ACHN (cell line): ENCODE measurements at regions not wholly inside any gene's neighbourhood (a gene's known extent, or its start where the extent isn't known, plus 50 kb on each side); places are given as distances from the start of the nearest gene placed in this dataset.
"Not testable (repeated sequence)": the region's sequence is repeated elsewhere in the genome, so short reads cannot be mapped to it uniquely, and the experiment has no call there.

Experiments used
- DNase-seq: peaks from one replicate; pipeline ENCODE4 v3.0.0-alpha.2; 2015
- in situ Hi-C: cut with HindIII; loops from 2 replicates; pipeline ENCODE4 v1.10.0; 2017; ENCODE audit warnings: low sequenced_read_pairs, low pct_ligation_motif_present, low pct_unique_long_range_greater_than_20kb

DNA sequence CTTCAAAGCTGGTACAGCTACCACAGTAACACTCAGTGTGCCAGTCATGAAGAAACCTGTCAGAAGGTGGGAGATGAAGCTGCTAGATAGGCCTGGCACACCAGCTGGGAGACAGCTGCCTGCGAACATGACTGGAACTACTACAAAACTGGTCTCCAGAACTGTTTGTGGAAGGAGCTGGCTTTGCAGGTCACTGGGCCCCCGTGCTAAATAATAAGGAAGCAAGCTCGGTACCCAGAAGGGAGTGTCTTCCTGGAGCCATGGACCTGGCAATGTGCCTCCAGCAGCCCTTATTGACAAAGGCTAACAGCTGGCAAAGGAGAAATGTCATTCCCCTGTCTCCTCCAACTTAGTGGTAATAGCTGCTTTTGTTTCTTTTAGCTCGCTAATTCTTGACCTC lies 1217.6 kb upstream of the LRRN3 start:
- no peak for DNase-seq
- in situ Hi-C loops = no loop called here

DNA sequence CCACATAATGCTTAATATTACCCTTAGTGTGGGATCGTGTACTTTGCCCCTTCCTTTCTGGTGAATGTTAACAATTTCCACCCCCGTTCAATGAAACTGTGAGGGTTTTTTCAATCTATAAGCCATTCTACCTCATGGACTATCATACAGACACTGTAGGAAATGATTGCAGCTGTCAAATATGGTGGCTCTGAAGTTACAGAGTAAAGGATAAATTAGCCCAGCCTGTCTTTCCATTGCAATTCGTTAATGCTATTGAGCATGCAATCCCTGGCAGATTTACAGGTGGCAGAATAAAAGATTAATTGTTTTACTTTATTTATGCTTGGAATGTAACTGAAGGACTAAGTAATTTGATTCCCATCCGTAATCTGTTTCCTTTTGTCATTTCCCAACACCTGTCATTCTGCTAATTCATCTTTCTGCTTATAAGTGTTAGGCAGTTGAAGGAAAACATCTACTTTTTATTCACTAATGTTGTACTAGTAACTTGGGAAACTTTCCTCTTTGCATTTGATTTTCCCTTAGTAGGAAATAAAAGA lies 1211.6 kb upstream of the LRRN3 start:
- no peak for DNase-seq
- in situ Hi-C loops = no loop called here

DNA sequence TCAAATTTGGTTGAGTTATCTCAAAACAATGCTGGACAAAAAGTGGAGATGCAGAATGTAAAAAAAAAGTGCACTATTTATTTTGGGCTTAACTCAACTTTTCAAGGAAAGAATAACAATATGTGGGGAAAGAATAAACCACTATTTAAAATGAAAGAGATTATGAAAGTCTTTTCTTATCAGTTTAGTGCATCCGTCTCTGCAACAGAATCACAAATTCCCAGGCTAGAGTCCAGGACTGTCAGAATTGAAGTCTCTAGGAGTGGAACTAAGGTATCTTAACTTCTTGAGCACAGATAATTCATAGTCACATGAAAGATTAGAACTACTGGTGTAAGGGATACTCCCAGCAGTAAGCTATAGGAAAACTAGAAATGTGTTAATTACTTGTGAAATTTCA lies 1200.3 kb upstream of the LRRN3 start:
- in situ Hi-C loops = no loop called here
- DNase-seq = no peak

DNA sequence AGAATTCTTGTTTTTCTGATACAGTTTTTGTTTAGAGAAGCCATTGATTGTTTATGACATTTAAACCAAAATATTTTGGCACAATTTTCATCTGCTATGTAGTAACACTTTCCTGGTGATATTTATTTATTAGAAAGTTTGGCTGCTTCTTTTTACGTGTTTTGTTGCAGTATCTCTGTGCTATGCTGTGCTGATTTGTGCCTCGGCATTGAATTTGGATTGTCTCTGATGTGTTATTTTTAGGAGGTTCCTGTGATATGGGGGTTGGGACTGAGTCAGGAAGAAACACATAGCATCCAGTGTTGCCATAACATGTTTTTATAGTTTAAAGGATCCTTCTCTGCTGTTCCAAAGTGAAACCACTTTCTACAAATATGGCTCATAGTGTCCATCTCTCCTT lies 1197.7 kb upstream of the LRRN3 start:
- in situ Hi-C loops = no loop called here
- no peak for DNase-seq

DNA sequence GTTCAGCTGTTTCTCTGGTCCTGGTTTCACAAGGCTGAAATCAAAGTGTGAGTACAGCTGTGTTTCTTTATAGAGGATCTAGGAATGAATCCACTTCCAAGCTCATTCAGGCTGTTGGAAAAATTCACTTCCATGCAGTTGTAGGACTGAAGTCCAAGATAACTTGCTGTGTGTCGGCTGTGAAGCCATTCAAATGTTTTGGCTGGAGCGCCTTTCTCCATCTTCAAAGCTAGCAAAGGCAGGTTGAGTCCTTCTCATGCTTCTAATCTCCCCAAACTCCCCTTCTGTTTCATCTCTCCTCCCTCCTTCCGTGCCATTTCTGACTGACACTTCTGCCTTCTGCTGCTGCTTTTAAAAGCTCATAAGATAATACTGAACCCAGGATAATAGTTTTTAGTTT lies 1195.4 kb upstream of the LRRN3 start:
- in situ Hi-C loops = no loop called here
- DNase-seq = no peak

DNA sequence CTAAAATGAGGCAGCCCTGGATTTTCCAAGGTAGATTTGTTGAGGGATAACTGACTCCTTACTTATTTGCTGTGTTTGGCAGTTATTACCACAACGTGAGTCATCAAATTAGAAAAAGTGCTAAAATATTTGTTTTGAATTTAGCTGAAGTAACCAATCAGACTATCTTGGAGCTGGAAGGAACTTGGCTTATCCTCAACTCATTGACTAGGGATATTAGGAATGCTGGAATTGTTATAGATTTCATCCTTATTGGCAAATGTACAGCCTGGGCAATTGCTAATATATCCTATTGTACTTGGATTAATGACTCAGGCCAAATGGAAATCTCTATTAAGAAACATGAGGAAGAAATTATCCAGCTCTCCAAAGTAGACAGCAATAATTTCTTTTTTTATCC lies 1189.0 kb upstream of the LRRN3 start:
- DNase-seq = no peak
- in situ Hi-C loops = no loop called here

DNA sequence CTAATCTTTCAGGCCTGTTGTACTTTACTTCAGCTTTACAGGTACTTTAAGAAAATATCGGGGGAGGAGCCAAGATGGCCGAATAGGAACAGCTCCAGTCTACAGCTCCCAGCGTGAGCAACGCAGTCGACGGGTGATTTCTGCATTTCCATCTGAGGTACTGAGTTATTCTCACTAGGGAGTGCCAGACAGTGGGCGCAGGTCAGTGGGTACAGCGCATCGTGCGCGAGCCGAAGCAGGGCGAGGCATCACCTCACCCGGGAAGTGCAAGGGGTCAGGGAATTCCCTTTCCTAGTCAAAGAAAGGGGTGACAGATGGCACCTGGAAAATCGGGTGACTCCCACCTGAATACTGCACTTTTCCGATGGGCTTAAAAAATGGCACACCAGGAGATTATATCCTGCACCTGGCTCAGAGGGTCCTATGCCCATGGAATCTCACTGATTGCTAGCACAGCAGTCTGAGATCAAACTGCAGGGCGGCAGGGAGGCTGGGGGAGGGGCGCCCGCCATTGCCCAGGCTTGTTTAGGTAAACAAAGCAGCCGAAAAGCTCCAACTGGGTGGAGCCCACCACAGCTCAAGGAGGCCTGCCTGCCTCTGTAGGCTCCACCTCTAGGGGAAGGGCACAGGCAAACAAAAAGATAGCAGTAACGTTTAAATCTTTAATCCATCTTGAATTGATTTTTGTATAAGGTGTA lies 1185.4 kb upstream of the LRRN3 start:
- in situ Hi-C loops = not testable (repeated sequence)

DNA sequence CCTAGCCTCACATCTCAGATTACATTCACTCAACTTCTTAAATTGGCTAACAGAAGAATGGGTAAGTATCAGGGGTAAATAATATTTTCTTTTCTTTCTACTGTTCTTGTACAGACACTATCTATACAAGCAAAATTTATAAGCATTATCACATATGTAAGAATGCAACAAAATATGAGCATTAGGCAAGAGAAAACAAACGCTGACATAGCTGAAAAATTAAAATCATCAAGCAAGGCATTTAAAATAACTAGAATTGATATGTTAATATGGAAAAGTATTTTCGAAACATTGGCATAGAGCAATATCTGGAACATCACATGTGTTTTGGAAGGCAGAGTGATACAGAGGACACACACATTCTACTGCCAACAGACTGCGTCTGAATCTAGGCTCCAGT lies 1175.3 kb upstream of the LRRN3 start:
- DNase-seq = no peak
- in situ Hi-C loops = no loop called here

More for the DNA sequence above, 1185.4 kb upstream of the LRRN3 start:
- DNase-seq = not testable (repeated sequence)

DNA sequence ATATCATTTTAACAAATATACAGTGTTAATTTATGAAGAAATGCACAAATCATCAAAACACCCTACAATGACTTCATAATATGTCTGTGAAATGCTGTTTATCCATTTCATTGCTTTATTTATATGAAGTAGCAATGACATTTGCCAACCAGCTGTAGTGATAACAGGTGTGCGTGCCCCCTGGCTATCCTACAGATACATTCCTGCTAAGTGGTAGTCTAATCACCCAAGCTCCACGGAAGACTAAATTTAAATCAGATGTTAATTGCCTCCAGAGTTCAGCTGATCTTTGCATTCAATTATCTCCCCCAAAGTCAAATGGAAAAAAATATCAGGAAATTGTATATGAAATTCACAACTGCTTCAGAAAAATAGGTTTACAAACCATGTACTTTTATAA lies 1164.2 kb upstream of the LRRN3 start:
- in situ Hi-C loops = no loop called here
- no peak for DNase-seq

DNA sequence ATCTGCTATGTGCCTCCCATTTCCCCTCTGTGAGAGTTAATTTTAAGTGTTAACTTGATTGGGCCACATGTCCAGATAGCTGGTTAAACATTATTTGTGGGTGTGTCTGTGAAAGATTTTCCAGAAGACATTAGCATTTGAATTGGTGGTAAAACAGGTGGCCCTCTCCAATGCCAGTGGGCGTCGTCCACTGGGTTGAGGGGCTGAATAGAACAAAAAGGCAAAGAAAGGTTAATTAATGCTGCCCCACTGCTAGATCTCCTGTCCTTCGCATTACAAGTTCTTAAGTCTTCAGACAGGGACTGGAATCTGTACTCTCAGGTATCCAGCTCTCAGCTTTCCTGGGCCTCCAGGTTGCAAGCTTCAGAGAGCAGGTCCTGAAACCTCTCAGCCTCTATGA lies 1160.9 kb upstream of the LRRN3 start:
- no peak for DNase-seq
- in situ Hi-C loops = no loop called here

DNA sequence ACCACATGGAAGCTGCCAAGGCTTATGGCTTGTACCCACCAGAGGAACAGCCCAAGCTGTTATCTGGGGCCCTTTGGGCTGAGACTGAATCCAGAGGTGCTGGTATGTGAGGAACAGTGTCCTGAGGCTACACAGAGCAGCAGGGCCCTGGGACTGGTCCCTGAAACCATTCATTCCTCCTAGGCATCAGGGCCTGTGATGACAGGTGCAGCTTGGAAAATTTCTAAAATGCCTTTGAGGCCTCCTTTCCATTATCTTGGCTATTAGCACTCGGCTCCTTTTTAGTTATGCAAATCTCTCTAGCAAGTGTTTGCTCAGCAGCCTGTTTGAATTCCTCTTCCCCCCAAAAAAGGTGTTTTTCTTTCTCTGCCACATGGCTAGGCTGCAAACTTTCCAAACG lies 1151.7 kb upstream of the LRRN3 start:
- no peak for DNase-seq
- in situ Hi-C loops = no loop called here

DNA sequence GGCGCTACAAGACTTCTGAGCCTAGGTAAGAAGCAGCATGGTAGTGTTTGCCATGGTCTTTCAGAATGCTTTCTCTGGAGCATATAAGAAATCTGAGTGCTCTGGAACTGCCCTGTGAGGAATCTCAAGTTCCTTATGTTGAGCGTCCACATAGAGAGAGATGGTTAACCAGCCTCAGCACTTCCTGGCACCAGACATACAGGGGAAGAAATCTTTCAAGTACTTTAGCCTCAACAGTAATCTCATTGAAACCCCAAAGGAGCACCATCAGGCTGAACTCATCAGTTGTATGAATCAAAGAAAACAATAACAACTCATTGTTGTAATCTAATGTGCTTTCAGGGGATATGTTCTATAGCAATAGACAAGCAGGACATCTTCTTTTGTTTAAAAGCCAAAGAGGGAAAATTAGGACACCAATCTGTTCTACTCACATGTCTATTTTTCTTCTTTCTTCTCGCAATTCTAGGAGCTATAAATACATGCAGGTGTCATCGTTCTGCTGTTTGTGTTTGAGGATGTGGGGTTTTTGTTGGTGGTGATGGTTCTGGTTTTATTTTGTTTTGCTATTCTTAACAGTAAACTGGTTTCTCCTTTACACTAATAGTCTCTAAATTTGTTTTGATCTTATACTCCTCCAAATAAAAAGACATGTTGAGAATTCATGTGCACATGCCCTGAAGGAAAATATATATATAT lies 1145.0 kb upstream of the LRRN3 start:
- in situ Hi-C loops = no loop called here
- no peak for DNase-seq

DNA sequence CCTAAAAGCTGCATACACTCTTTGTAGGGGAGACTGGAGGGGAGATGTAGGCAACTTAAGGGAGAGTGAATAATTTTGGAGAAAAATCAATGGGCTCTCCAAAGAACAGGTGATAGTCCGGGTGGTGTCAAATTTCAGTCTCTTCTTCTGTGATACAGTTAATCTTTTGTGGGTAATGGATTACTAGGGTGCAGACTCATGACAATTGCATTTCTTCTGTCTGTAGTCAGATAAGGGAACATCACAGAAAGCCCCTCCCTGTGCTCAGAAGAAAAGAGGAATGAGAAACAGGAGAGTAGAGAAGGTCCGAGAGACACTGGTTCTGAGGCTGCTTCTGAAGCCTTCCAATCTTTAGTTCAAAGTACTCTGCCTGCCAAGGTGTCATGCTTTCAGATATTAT lies 1140.7 kb upstream of the LRRN3 start:
- in situ Hi-C loops = no loop called here
- peak; percentile 73 for DNase-seq

DNA sequence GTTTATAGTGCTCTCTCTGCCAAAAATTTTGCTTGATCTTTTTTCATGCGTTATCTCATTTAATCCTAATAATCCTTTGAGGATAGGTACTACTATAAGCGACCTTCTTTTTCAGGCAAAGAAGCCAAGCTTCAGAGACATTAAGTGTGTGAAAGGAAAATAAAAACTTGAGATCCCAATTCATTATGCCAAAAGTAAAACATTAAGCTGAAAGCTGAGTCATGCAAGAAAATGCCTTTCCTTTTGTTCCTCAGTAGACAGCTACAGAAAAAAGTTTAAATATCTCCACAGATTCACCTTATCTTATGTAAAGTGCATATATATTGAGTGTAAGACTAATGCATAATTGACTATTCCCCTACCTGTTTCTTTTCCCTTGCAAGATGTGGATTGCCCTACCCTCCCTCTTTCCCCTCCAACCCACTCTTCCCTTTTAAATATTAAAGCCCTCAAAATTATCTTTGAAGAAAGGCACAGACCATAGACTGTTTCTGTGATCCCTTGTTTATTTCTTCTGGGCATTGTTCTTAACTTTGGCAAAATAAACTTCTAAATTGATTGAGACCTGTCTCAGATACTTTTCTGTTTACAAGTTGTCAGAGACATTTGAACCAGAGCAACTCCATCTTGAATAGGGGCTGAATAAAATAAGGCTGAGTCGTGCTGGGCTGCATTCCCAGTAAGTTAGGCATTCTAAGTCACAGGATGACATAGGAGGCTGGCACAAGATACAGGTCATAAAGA lies 1139.9 kb upstream of the LRRN3 start:
- in situ Hi-C loops = no loop called here
- DNase-seq = peak; percentile 70

DNA sequence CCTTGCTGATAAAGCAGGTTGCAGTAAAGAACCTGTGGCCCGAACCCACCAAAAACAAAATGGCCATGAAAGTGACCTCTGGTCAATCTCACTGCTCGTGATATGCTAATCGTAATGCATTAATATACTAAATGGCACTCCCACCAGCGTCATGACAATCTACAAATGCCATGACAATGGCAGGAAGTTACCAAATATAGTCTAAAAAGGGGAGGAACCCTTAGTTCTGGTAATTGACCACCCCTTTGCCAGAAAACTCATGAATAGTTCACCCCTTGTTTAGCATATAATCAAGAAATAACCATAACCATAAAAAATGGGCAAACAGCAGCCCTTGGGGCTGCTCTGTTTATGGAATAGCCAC lies 1139.4 kb upstream of the LRRN3 start:
- no peak for DNase-seq
- in situ Hi-C loops = no loop called here

DNA sequence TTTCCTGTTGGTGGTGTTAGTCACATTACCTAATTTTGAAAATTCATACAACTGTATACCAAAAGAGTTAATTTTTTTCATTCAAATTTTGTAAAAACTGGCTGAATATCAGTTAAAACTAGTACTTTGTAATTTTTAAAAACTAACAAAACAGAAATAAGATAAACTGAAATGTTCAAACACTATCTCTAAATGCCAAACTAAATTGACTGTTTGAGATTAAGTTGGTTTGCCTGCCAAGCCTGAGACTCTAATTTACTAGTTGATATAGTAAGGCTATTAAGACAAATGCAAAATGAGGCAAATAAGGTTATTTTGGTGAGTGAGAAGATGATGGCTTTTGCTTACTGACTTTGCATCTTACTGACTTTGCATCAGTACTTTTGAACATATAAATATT lies 1134.9 kb upstream of the LRRN3 start:
- in situ Hi-C loops = no loop called here
- no peak for DNase-seq

DNA sequence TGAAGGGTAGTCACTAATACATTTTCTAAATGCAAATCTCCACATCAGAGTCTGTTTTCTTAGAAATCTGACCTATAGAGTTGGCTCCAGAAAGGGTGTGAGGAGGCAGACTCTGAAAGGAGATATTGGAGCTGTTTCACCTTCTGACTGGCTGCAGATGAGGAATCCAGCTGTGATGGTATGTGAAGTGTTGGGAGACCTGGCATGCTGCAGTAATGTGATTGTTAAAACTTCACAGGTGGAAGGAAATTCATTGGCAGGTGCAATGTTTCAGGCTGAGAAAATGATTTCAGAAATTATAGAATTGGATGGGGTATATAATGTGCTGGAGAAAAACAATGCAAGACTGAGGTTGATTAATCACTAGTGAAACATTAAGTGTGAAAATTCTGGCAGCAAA lies 1134.0 kb upstream of the LRRN3 start:
- in situ Hi-C loops = no loop called here
- DNase-seq = no peak

DNA sequence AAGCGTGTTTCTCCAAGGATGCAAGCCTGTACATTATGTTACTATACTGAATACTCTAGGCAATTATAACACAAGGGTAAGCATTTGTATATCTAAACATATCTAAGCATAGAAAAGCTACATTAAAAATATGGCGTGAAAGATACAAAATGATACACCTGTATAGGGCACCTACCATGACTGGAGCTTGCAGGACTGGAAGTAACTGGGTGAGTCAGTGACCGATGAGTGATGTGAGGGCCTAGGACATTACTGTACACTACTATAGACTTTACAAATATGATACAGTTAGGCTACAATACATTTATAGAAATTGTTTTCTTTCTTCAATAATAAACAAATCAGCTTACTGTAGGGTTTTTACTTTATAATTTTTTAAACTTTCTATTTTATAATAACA lies 1127.2 kb upstream of the LRRN3 start:
- DNase-seq = no peak
- in situ Hi-C loops = no loop called here

DNA sequence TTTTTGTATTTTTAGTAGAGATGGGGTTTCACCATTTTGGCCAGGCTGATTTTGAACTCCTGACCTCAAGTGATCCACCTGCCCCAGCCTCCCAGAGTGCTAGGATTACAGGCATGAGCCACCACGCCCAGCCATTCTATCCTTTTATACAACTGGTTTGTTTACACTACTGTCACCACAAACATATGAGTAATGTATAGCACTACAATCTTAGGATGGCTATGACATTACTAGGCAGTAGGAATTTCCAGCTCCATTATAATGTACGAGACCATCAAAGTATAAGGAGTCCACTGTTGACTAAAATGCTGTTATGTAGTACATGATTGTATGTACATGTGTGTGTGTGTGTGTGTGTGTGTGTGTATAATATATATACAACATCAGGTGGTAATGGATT lies 1126.1 kb upstream of the LRRN3 start:
- in situ Hi-C loops = no loop called here
- no peak for DNase-seq

DNA sequence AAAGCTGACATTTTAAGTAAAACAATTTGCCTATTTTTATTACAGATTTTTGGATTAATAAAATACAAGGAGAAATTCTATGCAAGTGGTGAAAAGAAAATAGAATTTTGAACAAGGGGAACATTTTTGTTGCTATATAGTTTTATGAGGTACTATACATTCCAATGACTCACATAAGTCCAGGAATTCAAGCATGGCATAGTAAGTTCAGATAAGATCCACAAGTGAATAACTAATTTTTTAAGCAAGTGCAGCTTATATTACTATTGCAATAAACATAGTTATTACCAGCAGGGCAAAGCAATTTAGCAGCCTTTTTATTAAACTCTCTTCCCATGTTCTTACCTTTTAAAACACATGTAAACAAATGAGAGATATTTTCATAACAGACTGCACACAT lies 1123.5 kb upstream of the LRRN3 start:
- no peak for DNase-seq
- in situ Hi-C loops = no loop called here
